Neural cell (in vitro differentiated cells): ENCODE measurements at regions not wholly inside any gene's neighbourhood (a gene's known extent, or its start where the extent isn't known, plus 50 kb on each side); places are given as distances from the start of the nearest gene placed in this dataset.

Experiments
- H2AFZ ChIP-seq: fragments of 200-600, 300-800 bp; sonication (generic), shearing (Covaris generic); 2 replicates; pipeline ENCODE4 v1.6.0; 2014; ENCODE audit warnings: low read depth, mild to moderate bottlenecking, antibody characterized with exemption, low read length, moderate library complexity
- H3F3A ChIP-seq: fragments of 200-600 bp; shearing (Covaris generic); 2 replicates; pipeline ENCODE4 v1.6.1; 2016; ENCODE audit warnings: mild to moderate bottlenecking, moderate library complexity, mixed read lengths, antibody characterized with exemption, low read length; ENCODE audit not compliant: insufficient read depth, poor library complexity, severe bottlenecking
- H3K27ac ChIP-seq: fragments of 200-600, 300-800 bp; sonication (generic), shearing (Covaris generic); 2 replicates; pipeline ENCODE4 v1.5.1; 2014; ENCODE audit warnings: mild to moderate bottlenecking, low read length, moderate library complexity
- H3K27me3 ChIP-seq: fragments of 300-800, 200-600 bp; sonication (generic), shearing (Covaris generic); 2 replicates; pipeline ENCODE4 v1.6.0; 2014; ENCODE audit warnings: mild to moderate bottlenecking, low read depth, low read length, moderate library complexity; ENCODE audit not compliant: insufficient read depth
- H3K36me3 ChIP-seq: fragments of 300-800, 200-600 bp; sonication (generic), shearing (Covaris generic); 2 replicates; pipeline ENCODE4 v1.5.1; 2014; ENCODE audit warnings: mild to moderate bottlenecking, antibody characterized with exemption, low read length, moderate library complexity; ENCODE audit not compliant: insufficient read depth
- H3K4me2 ChIP-seq: fragments of 300-800, 200-600 bp; sonication (generic), shearing (Covaris generic); 2 replicates; pipeline ENCODE4 v1.6.0; 2014; ENCODE audit warnings: mild to moderate bottlenecking, low read length
- H3K4me3 ChIP-seq: fragments of 300-800, 200-600 bp; sonication (generic), shearing (Covaris generic); 2 replicates; pipeline ENCODE4 v1.5.1; 2014; ENCODE audit warnings: mild to moderate bottlenecking, low read length, moderate library complexity
- H3K79me2 ChIP-seq: fragments of 200-600 bp; shearing (Covaris generic); replicated peaks from 2 replicates; pipeline ENCODE4 v1.6.0; 2014; ENCODE audit warnings: mild to moderate bottlenecking, low read length, moderate library complexity; ENCODE audit not compliant: insufficient read depth
- H3K9ac ChIP-seq: fragments of 300-800, 200-600 bp; sonication (generic), shearing (Covaris generic); 2 replicates; pipeline ENCODE4 v1.6.1; 2016; ENCODE audit warnings: mild to moderate bottlenecking, low read length, mixed read lengths
- H3K9me2 ChIP-seq: fragments of 200-600 bp; shearing (Covaris generic); 2 replicates; pipeline ENCODE4 v1.6.1; 2016; ENCODE audit warnings: mild to moderate bottlenecking, low read length, mixed read lengths; ENCODE audit not compliant: insufficient read depth
- H3K9me3 ChIP-seq: fragments of 200-600, 300-800 bp; sonication (generic), shearing (Covaris generic); 2 replicates; pipeline ENCODE4 v1.6.1; 2016; ENCODE audit warnings: mild to moderate bottlenecking, mixed run types, low read length, moderate library complexity, mixed read lengths
- H4K20me1 ChIP-seq: fragments of 200-600 bp; shearing (Covaris generic); 2 replicates; pipeline ENCODE4 v1.6.1; 2016; ENCODE audit warnings: mild to moderate bottlenecking, mixed run types; ENCODE audit not compliant: insufficient read depth
- EP300 ChIP-seq: fragments of 450-650 bp; conservative IDR thresholded peaks from 2 replicates; pipeline ENCODE4 v1.6.1; 2014; ENCODE audit warnings: antibody characterized with exemption, mild to moderate bottlenecking, moderate library complexity; ENCODE audit not compliant: poor library complexity, severe bottlenecking
- EZH2 ChIP-seq: fragments of 200-600, 300-800 bp; shearing (Covaris generic), sonication (generic); IDR thresholded peaks from 2 replicates; pipeline ENCODE4 v1.6.1; 2014; ENCODE audit warnings: antibody characterized with exemption, low read length, borderline replicate concordance, mild to moderate bottlenecking; ENCODE audit not compliant: insufficient read depth, poor library complexity, severe bottlenecking
- MXI1 ChIP-seq: fragments of 450-650 bp; conservative IDR thresholded peaks from 2 replicates; pipeline ENCODE4 v1.6.1; 2014; ENCODE audit warnings: antibody characterized with exemption, mild to moderate bottlenecking; ENCODE audit not compliant: poor library complexity, severe bottlenecking
- POLR2AphosphoS5 ChIP-seq: IDR thresholded peaks from 2 replicates; pipeline ENCODE4 v1.6.1; 2012
- RAD21 ChIP-seq: fragments of 450-650 bp; conservative IDR thresholded peaks from 2 replicates; pipeline ENCODE4 v1.6.1; 2014; ENCODE audit warnings: antibody characterized with exemption, mild to moderate bottlenecking, moderate library complexity
- SMC3 ChIP-seq: fragments of 450-650 bp; conservative IDR thresholded peaks from 2 replicates; pipeline ENCODE4 v1.6.1; 2014; ENCODE audit warnings: antibody characterized with exemption, mild to moderate bottlenecking, moderate library complexity; ENCODE audit not compliant: poor library complexity
- TAF1 ChIP-seq: IDR thresholded peaks from 2 replicates; pipeline ENCODE4 v1.6.1; 2012; ENCODE audit warnings: low read depth
- TF ChIP-seq, protein P1 (sequence below): IDR thresholded peaks from 2 replicates; pipeline ENCODE4 v1.6.1; 2012; ENCODE audit warnings: borderline replicate concordance
- TF ChIP-seq, protein P2 (sequence below): fragments of 450-650 bp; IDR thresholded peaks from 2 replicates; pipeline ENCODE4 v1.5.1; 2014; ENCODE audit warnings: antibody characterized with exemption, mild to moderate bottlenecking, moderate library complexity; ENCODE audit not compliant: poor library complexity, severe bottlenecking

DNA sequence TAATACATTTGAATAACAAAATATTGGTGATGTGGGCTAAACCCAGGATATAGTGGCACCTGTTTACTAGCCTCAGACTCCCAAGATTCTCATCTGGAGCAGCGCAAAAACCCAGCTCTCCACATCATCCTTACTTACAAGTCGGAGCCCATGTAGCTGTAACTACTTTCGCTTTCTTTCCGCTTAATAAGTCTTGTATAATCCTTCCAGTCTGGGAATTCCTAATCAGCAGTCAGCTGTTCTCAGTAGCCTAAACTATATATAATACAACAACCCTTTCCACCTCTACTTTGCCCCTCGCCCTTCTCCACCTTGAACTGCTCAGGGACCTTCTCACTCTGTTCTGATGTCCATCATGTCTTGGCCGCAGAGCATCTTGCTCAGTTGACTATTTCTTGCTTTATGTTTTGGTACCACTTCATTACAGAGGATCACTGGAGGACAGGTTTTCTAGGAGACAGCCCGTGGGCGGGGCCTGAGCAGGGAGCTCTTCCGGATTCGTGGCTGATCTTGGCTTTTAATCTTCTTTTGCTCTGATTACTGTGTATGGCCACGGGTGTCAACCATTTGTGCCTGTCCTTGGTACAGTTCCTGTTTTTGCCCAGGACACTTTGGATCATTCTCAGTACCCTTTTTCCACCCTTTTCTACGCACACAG, 119.9 kb upstream of the SERTAD2 start:
- no peaks in the 10 kb centered on the region for H3K9me2 ChIP-seq
- H4K20me1 ChIP-seq = no peaks in the 10 kb centered on the region
- H3K9me3 ChIP-seq = no peaks in the 10 kb centered on the region
- H3F3A ChIP-seq = no peaks in the 10 kb centered on the region
- H3K4me2 ChIP-seq = no peak overlapping the region
- TF ChIP-seq SMC3 (no peak), MXI1 (no peak), EP300 (no peak), RAD21 (no peak), POLR2AphosphoS5 (no peak), TAF1 (no peak), EZH2 (no peak)
- TF ChIP-seq, protein P1, sequence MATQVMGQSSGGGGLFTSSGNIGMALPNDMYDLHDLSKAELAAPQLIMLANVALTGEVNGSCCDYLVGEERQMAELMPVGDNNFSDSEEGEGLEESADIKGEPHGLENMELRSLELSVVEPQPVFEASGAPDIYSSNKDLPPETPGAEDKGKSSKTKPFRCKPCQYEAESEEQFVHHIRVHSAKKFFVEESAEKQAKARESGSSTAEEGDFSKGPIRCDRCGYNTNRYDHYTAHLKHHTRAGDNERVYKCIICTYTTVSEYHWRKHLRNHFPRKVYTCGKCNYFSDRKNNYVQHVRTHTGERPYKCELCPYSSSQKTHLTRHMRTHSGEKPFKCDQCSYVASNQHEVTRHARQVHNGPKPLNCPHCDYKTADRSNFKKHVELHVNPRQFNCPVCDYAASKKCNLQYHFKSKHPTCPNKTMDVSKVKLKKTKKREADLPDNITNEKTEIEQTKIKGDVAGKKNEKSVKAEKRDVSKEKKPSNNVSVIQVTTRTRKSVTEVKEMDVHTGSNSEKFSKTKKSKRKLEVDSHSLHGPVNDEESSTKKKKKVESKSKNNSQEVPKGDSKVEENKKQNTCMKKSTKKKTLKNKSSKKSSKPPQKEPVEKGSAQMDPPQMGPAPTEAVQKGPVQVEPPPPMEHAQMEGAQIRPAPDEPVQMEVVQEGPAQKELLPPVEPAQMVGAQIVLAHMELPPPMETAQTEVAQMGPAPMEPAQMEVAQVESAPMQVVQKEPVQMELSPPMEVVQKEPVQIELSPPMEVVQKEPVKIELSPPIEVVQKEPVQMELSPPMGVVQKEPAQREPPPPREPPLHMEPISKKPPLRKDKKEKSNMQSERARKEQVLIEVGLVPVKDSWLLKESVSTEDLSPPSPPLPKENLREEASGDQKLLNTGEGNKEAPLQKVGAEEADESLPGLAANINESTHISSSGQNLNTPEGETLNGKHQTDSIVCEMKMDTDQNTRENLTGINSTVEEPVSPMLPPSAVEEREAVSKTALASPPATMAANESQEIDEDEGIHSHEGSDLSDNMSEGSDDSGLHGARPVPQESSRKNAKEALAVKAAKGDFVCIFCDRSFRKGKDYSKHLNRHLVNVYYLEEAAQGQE = no peak
- TF ChIP-seq, protein P2, sequence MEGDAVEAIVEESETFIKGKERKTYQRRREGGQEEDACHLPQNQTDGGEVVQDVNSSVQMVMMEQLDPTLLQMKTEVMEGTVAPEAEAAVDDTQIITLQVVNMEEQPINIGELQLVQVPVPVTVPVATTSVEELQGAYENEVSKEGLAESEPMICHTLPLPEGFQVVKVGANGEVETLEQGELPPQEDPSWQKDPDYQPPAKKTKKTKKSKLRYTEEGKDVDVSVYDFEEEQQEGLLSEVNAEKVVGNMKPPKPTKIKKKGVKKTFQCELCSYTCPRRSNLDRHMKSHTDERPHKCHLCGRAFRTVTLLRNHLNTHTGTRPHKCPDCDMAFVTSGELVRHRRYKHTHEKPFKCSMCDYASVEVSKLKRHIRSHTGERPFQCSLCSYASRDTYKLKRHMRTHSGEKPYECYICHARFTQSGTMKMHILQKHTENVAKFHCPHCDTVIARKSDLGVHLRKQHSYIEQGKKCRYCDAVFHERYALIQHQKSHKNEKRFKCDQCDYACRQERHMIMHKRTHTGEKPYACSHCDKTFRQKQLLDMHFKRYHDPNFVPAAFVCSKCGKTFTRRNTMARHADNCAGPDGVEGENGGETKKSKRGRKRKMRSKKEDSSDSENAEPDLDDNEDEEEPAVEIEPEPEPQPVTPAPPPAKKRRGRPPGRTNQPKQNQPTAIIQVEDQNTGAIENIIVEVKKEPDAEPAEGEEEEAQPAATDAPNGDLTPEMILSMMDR = no peak
- H2AFZ ChIP-seq = no peak overlapping the region
- H3K27me3 ChIP-seq = no peaks in the 10 kb centered on the region
- no peak overlapping the region for H3K27ac ChIP-seq
- H3K4me3 ChIP-seq = no peak overlapping the region
- H3K9ac ChIP-seq = no peak overlapping the region
- no peaks in the 10 kb centered on the region for H3K79me2 ChIP-seq
- H3K36me3 ChIP-seq = no peaks in the 10 kb centered on the region

DNA sequence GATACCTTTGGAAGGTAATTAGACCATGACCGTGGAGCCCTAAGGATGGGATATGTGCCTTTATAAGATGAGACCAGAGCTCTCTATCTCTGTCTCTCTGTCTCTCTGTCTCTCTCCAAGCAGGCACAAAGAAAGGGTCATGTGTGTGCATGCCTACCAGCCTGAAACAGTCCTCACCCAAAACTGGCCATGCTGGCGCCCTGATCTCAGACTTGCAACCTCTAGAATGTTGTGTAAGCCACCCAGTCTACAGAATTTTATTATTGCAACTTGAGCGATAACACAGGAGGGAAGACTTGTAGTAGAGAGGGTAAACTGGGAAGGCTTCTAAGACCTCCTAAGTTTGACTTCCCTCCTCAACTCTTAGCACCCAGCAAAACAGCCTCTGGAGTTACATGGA, 124.1 kb upstream of the SERTAD2 start:
- no peaks in the 10 kb centered on the region for H3K79me2 ChIP-seq
- H3K36me3 ChIP-seq = no peaks in the 10 kb centered on the region
- no peak overlapping the region for H3K4me3 ChIP-seq
- TF ChIP-seq EZH2 = no peak
- no peak for TF ChIP-seq EP300
- TF ChIP-seq POLR2AphosphoS5 = no peak
- no peak for TF ChIP-seq RAD21
- TF ChIP-seq, protein P2 = no peak
- TF ChIP-seq TAF1 = no peak
- TF ChIP-seq, protein P1 = no peak
- TF ChIP-seq SMC3 = no peak
- TF ChIP-seq MXI1 = no peak
- H3F3A ChIP-seq = no peaks in the 10 kb centered on the region
- no peak overlapping the region for H3K4me2 ChIP-seq
- no peak overlapping the region for H3K27ac ChIP-seq
- H4K20me1 ChIP-seq = no peaks in the 10 kb centered on the region
- no peaks in the 10 kb centered on the region for H3K9me2 ChIP-seq
- no peak overlapping the region for H3K9ac ChIP-seq
- no peak overlapping the region for H2AFZ ChIP-seq
- no peaks in the 10 kb centered on the region for H3K27me3 ChIP-seq
- no peaks in the 10 kb centered on the region for H3K9me3 ChIP-seq
